CD4-positive, alpha-beta T cell (primary cell): ENCODE measurements at regions not wholly inside any gene's neighbourhood (a gene's known extent, or its start where the extent isn't known, plus 50 kb on each side); places are given as distances from the start of the nearest gene placed in this dataset.

Source experiments
- ATAC-seq: fragments of 200-7000 bp; cut with Tn5 transposase; one replicate; pipeline ENCODE4 v1.10.0; 2022; ENCODE audit warnings: mild to moderate bottlenecking; ENCODE audit not compliant: poor library complexity
- CTCF ChIA-PET: fragments of 350-600 bp; sonication (Branson Sonifier 250); formaldehyde crosslinking; loops from one replicate; lab custom pipeline; 2021; ENCODE audit warnings: antibody characterized with exemption, inconsistent platforms; lab: Charles Lee
- POLR2A ChIA-PET: fragments of 350-600 bp; sonication (Branson Sonifier 250); formaldehyde crosslinking; loops from one replicate; lab custom pipeline; 2021; ENCODE audit warnings: antibody characterized with exemption, inconsistent platforms; lab: Charles Lee
- DNase-seq, 14 experiments: peaks; one replicate each; pipeline ENCODE4 v3.0.0-alpha.2; 2013 to 2020; ENCODE audit warnings: mixed read lengths in 2 of 14
- H3K27ac ChIP-seq, 2 donors: one replicate each; pipeline versions ENCODE4 v1.5.1 to v1.7.0; 2013; ENCODE audit warnings: low read length in 2 of 2, low read depth in 1 of 2, mild to moderate bottlenecking in 1 of 2
- H3K27me3 ChIP-seq, 2 experiments: 1 replicate in 1 of 2; 2 replicates in 1 of 2; pipeline versions ENCODE4 v1.6.1 to v1.7.0; 2013; ENCODE audit warnings: low read length in 2 of 2, control low read depth in 1 of 2, mild to moderate bottlenecking in 1 of 2, moderate library complexity in 1 of 2; ENCODE audit not compliant: insufficient read depth in 2 of 2, control insufficient read depth in 1 of 2
- H3K36me3 ChIP-seq: one replicate; pipeline ENCODE4 v1.6.1; 2013; ENCODE audit warnings: low read length, control low read depth; ENCODE audit not compliant: insufficient read depth
- H3K4me1 ChIP-seq: one replicate; pipeline ENCODE4 v1.6.1; 2013; ENCODE audit warnings: low read length, control low read depth; ENCODE audit not compliant: insufficient read depth
- H3K4me3 ChIP-seq: one replicate; pipeline ENCODE4 v1.5.1; 2013; ENCODE audit warnings: mild to moderate bottlenecking, low read length, moderate library complexity
- H3K9me3 ChIP-seq, 2 experiments: 1 replicate in 1 of 2; 2 replicates in 1 of 2; pipeline versions ENCODE4 v1.6.1 to v1.7.0; 2013; ENCODE audit warnings: low read length in 2 of 2, mild to moderate bottlenecking in 2 of 2, control low read depth in 1 of 2, moderate library complexity in 1 of 2; ENCODE audit not compliant: control insufficient read depth in 1 of 2, insufficient read depth in 1 of 2
- H3K27ac Mint-ChIP-seq: one replicate; pipeline ENCODE4 v1.8.0; 2020; ENCODE audit warnings: mixed read lengths
- H3K27me3 Mint-ChIP-seq: one replicate; pipeline ENCODE4 v1.8.0; 2021; ENCODE audit warnings: mixed read lengths
- H3K36me3 Mint-ChIP-seq: one replicate; pipeline ENCODE4 v1.8.0; 2021; ENCODE audit warnings: low read depth, mixed read lengths
- H3K4me1 Mint-ChIP-seq: one replicate; pipeline ENCODE4 v1.8.0; 2021; ENCODE audit warnings: low read depth, mixed read lengths
- H3K4me3 Mint-ChIP-seq: one replicate; pipeline ENCODE4 v1.8.0; 2020; ENCODE audit warnings: mild to moderate bottlenecking, mixed read lengths
- H3K9me3 Mint-ChIP-seq: one replicate; pipeline ENCODE4 v1.8.0; 2020; ENCODE audit warnings: mixed read lengths
- CTCF ChIP-seq: fragments of 200-600 bp; IDR thresholded peaks from one replicate; pipeline ENCODE4 v1.8.0; 2022; ENCODE audit warnings: antibody characterized with exemption, mild to moderate bottlenecking
- intact Hi-C, 2 experiments: fragments of 100-400 bp; cut with DNase I in 1 of 2; cut with micrococcal nuclease in 1 of 2; formaldehyde crosslinking; loops; one replicate each; pipeline versions ENCODE4 v1.15.1 to v1.9.0; 2023 to 2025; cut with DNase I, micrococcal nuclease

- Histone ChIP-seq H3K4me1 (peaks cover 49% of the 10 kb centered on the region), H3K27ac (no peak overlapping the region), H3K27me3 (peaks cover 92 to 99% of the 10 kb centered on the region in 2 experiments), H3K9me3 (peaks cover 0 to 29% of the 10 kb centered on the region in 2 experiments), H3K36me3 (no peaks in the 10 kb centered on the region), H3K4me3 (no peak overlapping the region)
- POLR2A ChIA-PET: no interaction called here
- TF ChIP-seq CTCF: no peak
- ATAC-seq (no peak), DNase-seq (no peak)
- H3K27ac Mint-ChIP-seq: no peak overlapping the region
- H3K4me3 Mint-ChIP-seq: no peak overlapping the region
- H3K27me3 Mint-ChIP-seq: peaks cover 100% of the 10 kb centered on the region
- CTCF ChIA-PET: no interaction called here
- H3K36me3 Mint-ChIP-seq: no peaks in the 10 kb centered on the region
- peaks cover 37% of the 10 kb centered on the region for H3K4me1 Mint-ChIP-seq
- intact Hi-C loops: no loop called here
- H3K9me3 Mint-ChIP-seq: no peaks in the 10 kb centered on the region
Observed at GRCh38 chr15:89405494-89405893, 70.9 kb upstream of the POLG start.

- peaks cover 89 to 97% of the 10 kb centered on the region in 2 experiments for H3K27me3 ChIP-seq
- Mint-ChIP-seq H3K27me3 (peaks cover 92% of the 10 kb centered on the region), H3K4me3 (no peak overlapping the region), H3K27ac (no peak overlapping the region), H3K4me1 (peaks cover 29% of the 10 kb centered on the region), H3K36me3 (no peaks in the 10 kb centered on the region), H3K9me3 (no peaks in the 10 kb centered on the region)
- no peak overlapping the region for H3K27ac ChIP-seq
- H3K9me3 ChIP-seq: peaks cover 0 to 28% of the 10 kb centered on the region in 2 experiments
- CTCF ChIA-PET: no interaction called here
- TF ChIP-seq CTCF: no peak
- POLR2A ChIA-PET: no interaction called here
- H3K4me1 ChIP-seq: peaks cover 48% of the 10 kb centered on the region
- intact Hi-C loops: loop anchor here in 1 of 2 experiments (5.0 kb wide), 1 partner anchor 47 kb away; no protein-coding TSS in a partner anchor
- no peak overlapping the region for H3K4me3 ChIP-seq
- DNase-seq (no peak), ATAC-seq (no peak)
- no peaks in the 10 kb centered on the region for H3K36me3 ChIP-seq
Observed at GRCh38 chr15:89404023-89404422, 69.4 kb upstream of the POLG start.

GRCh38 chr15:89402518-89402805 is 67.8 kb upstream of the POLG start:
- Mint-ChIP-seq H3K36me3 (no peaks in the 10 kb centered on the region), H3K27ac (no peak overlapping the region), H3K4me3 (no peak overlapping the region), H3K9me3 (no peaks in the 10 kb centered on the region), H3K27me3 (peaks cover 92% of the 10 kb centered on the region), H3K4me1 (peaks cover 18% of the 10 kb centered on the region)
- ATAC-seq (no peak), DNase-seq (no peak)
- intact Hi-C loops: loop anchor here in 1 of 2 experiments (5.0 kb wide), 1 partner anchor 45 kb away; no protein-coding TSS in a partner anchor
- TF ChIP-seq CTCF: no peak
- ChIA-PET POLR2A (no interaction called here), CTCF (no interaction called here)
- no peaks in the 10 kb centered on the region for H3K36me3 ChIP-seq
- no peak overlapping the region for H3K4me3 ChIP-seq
- no peak overlapping the region for H3K27ac ChIP-seq
- peaks cover 33% of the 10 kb centered on the region for H3K4me1 ChIP-seq
- peaks cover 0 to 15% of the 10 kb centered on the region in 2 experiments for H3K9me3 ChIP-seq
- H3K27me3 ChIP-seq: peaks cover 84 to 94% of the 10 kb centered on the region in 2 experiments
